ENCODE measurements at regions not wholly inside any gene's neighbourhood (a gene's known extent, or its start where the extent isn't known, plus 50 kb on each side); places are given as distances from the start of the nearest gene placed in this dataset.

DNA sequence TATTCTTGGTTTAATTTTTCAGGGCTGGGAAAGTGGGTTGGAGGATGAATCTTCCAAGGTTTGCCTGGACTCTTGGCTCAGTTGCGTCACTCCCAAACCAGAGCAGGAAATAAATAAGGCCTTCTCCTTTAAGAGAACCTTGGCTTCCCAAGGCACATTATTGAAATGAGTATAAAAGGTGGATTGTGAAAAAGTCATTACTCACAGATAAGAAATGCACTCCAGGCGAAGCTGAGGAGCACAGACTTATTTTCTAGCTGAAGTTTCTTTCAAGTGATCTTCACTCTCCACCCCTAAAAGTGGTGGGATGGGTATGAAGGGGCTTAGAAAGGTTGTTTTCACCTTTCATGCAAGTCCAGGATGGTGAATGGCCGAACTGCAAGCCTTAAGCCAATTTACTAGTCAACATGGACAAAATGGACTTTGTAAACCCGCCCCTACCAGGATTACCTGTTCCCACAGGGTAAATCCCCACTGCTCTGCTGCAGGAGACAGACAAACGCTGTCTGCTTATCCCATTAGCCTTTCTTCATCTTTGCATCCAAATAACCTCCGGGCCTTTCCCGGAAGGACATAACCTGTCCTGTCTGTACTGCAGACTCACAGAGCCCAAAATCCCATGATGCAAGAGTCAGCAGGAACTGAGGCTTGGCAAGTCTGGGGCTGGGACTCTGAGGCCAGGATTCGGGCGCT, 207.6 kb downstream of the BCL11B start:
- TF ChIP-seq POLR2A (IDR thresholded peaks at IDR 0.05; ENCODE audit: low read length): no peak
- no peak for TF ChIP-seq GATA1 (IDR thresholded peaks at IDR 0.05; ENCODE audit: low read depth, low read length)

Measured in erythroblast (primary cell).